CD14-positive monocyte (primary cell): ENCODE measurements at regions not wholly inside any gene's neighbourhood (a gene's known extent, or its start where the extent isn't known, plus 50 kb on each side); places are given as distances from the start of the nearest gene placed in this dataset.

Experiments
- DNase-seq, 3 donors: peaks; one replicate each; pipeline ENCODE4 v3.0.0-alpha.2; 2011 to 2022
- H2AFZ ChIP-seq: 2 replicates; pipeline ENCODE4 v1.6.0; 2012; ENCODE audit warnings: mild to moderate bottlenecking, low read depth, low read length, inconsistent platforms; ENCODE audit not compliant: insufficient read depth, poor library complexity, severe bottlenecking
- H3K27ac ChIP-seq, 2 donors: 1 replicate in 1 of 2; 2 replicates in 1 of 2; pipeline ENCODE4 v1.5.1; 2012 to 2013; ENCODE audit warnings: low read length in 2 of 2, control low read depth in 1 of 2, inconsistent platforms in 1 of 2, low read depth in 1 of 2, mild to moderate bottlenecking in 1 of 2
- H3K27me3 ChIP-seq, 2 donors: one replicate each; pipeline versions ENCODE4 v1.6.0 to v1.6.1; 2011 to 2013; ENCODE audit warnings: low read length in 2 of 2; ENCODE audit not compliant: control insufficient read depth in 2 of 2, insufficient read depth in 2 of 2
- H3K36me3 ChIP-seq, 2 donors: replicated peaks in 1 of 2; 1 replicate in 1 of 2; 2 replicates in 1 of 2; pipeline versions ENCODE4 v1.5.1 to v1.6.1; 2012 to 2013; ENCODE audit warnings: low read length in 2 of 2, control low read depth in 1 of 2, inconsistent platforms in 1 of 2, mild to moderate bottlenecking in 1 of 2; ENCODE audit not compliant: insufficient read depth in 2 of 2, control insufficient read depth in 1 of 2
- H3K4me1 ChIP-seq, 2 donors: 1 replicate in 1 of 2; 2 replicates in 1 of 2; pipeline versions ENCODE4 v1.5.1 to v1.6.1; 2012 to 2013; ENCODE audit warnings: low read length in 2 of 2, control low read depth in 1 of 2, inconsistent platforms in 1 of 2, mild to moderate bottlenecking in 1 of 2, moderate library complexity in 1 of 2; ENCODE audit not compliant: insufficient read depth in 2 of 2, control insufficient read depth in 1 of 2
- H3K4me2 ChIP-seq: replicated peaks from 2 replicates; pipeline ENCODE3; 2012; ENCODE audit warnings: low read length, moderate library complexity, mild to moderate bottlenecking; ENCODE audit not compliant: poor library complexity, severe bottlenecking; ENCODE audit errors: extremely low read depth
- H3K4me3 ChIP-seq, 3 experiments: fragments of 200-600 bp in 1 of 3; sonication (generic) in 1 of 3; replicated peaks in 1 of 3; 1 replicate in 2 of 3; 2 replicates in 1 of 3; pipeline ENCODE4 v1.5.1; 2011 to 2013; ENCODE audit warnings: low read length in 3 of 3, mild to moderate bottlenecking in 3 of 3, control low read depth in 2 of 3, low read depth in 2 of 3, inconsistent platforms in 1 of 3, moderate library complexity in 1 of 3
- H3K79me2 ChIP-seq: 2 replicates; pipeline ENCODE4 v1.6.0; 2012; ENCODE audit warnings: mild to moderate bottlenecking, control low read depth, inconsistent platforms, low read length, moderate library complexity; ENCODE audit not compliant: insufficient read depth
- H3K9ac ChIP-seq: 2 replicates; pipeline ENCODE4 v1.6.0; 2017; ENCODE audit warnings: low read length, mild to moderate bottlenecking; ENCODE audit not compliant: insufficient read depth, poor library complexity, severe bottlenecking
- H3K9me3 ChIP-seq, 2 donors: replicated peaks in 1 of 2; 1 replicate in 1 of 2; 2 replicates in 1 of 2; pipeline versions ENCODE4 v1.5.1 to v1.6.1; 2012 to 2013; ENCODE audit warnings: low read length in 2 of 2, control low read depth in 1 of 2; ENCODE audit not compliant: control insufficient read depth in 1 of 2, insufficient read depth in 1 of 2
- H4K20me1 ChIP-seq: 2 replicates; pipeline ENCODE4 v1.6.0; 2012; ENCODE audit warnings: mild to moderate bottlenecking, low read length, control low read depth, moderate library complexity; ENCODE audit not compliant: insufficient read depth
- H3K27ac Mint-ChIP-seq, 7 donors: one replicate each; pipeline ENCODE4 v1.8.0; 2020; ENCODE audit warnings: mild to moderate bottlenecking in 7 of 7, mixed read lengths in 7 of 7, moderate library complexity in 6 of 7, inconsistent platforms in 2 of 7
- H3K27me3 Mint-ChIP-seq, 3 donors: one replicate each; pipeline ENCODE4 v1.8.0; 2021 to 2022; ENCODE audit warnings: low read depth in 3 of 3, mild to moderate bottlenecking in 3 of 3, mixed read lengths in 3 of 3, moderate library complexity in 3 of 3, inconsistent platforms in 1 of 3
- H3K36me3 Mint-ChIP-seq, 2 donors: one replicate each; pipeline ENCODE4 v1.8.0; 2020; ENCODE audit warnings: mixed read lengths in 2 of 2, inconsistent platforms in 1 of 2, mild to moderate bottlenecking in 1 of 2
- H3K4me1 Mint-ChIP-seq: one replicate; pipeline ENCODE4 v1.8.0; 2020; ENCODE audit warnings: mild to moderate bottlenecking, mixed read lengths
- H3K4me3 Mint-ChIP-seq, 2 donors: one replicate each; pipeline ENCODE4 v1.8.0; 2020; ENCODE audit warnings: mild to moderate bottlenecking in 2 of 2, mixed read lengths in 2 of 2, moderate library complexity in 1 of 2
- H3K9me3 Mint-ChIP-seq, 7 donors: one replicate each; pipeline ENCODE4 v1.8.0; 2020 to 2022; ENCODE audit warnings: mixed read lengths in 7 of 7, mild to moderate bottlenecking in 6 of 7, moderate library complexity in 6 of 7, inconsistent platforms in 2 of 7
- WGBS: methylation state at CpG from one replicate; pipeline ENCODE4 v1.1.5; 2013; ENCODE audit warnings: missing lambda C conversion rate; ENCODE audit not compliant: insufficient coverage; 5-methylcytosine and 5-hydroxymethylcytosine counted together
- intact Hi-C, 2 donors: fragments of 100-400 bp; cut with micrococcal nuclease; formaldehyde crosslinking; loops; one replicate each; pipeline versions ENCODE4 v1.15.0 to v1.15.1; 2023
- TF ChIP-seq, protein P1 (sequence below): fragments of 200-600 bp; IDR thresholded peaks from one replicate; pipeline ENCODE4 v1.8.0; 2022; ENCODE audit warnings: antibody characterized with exemption, mild to moderate bottlenecking

DNA sequence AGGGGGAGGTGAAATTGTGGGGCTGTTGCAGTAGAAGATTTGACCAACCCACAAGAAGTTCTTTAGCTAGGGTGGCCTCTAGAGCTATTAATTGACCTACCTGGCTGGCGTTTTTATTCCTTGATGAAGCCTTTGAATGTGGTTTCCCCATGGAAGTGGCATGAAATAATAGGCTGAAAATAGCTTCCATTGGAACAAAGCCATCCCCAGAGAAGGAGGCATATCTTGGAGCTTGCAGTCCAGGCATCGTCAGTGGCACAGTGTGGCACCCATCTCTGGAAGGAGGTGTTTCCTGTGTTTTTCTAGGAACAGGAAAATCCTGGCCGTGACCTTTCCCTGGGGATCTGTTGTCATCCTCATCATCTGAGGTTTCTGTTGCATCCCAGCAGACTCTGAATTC lies 96.3 kb upstream of the WDR1 start:
- intact Hi-C loops: no loop called here
- H4K20me1 ChIP-seq: no peaks in the 10 kb centered on the region
- Mint-ChIP-seq H3K36me3 (no peaks in the 10 kb centered on the region), H3K9me3 (peaks cover 0 to 21% (median 1%) of the 10 kb centered on the region in 7 donors), H3K27ac (no peak overlapping the region), H3K4me3 (no peak overlapping the region), H3K4me1 (no peaks in the 10 kb centered on the region), H3K27me3 (peaks cover 0 to 2% (median 1%) of the 10 kb centered on the region in 3 donors)
- no peaks in the 10 kb centered on the region for H3K4me1 ChIP-seq
- no peaks in the 10 kb centered on the region for H3K36me3 ChIP-seq
- H3K27ac ChIP-seq: no peak overlapping the region
- TF ChIP-seq, protein P1, sequence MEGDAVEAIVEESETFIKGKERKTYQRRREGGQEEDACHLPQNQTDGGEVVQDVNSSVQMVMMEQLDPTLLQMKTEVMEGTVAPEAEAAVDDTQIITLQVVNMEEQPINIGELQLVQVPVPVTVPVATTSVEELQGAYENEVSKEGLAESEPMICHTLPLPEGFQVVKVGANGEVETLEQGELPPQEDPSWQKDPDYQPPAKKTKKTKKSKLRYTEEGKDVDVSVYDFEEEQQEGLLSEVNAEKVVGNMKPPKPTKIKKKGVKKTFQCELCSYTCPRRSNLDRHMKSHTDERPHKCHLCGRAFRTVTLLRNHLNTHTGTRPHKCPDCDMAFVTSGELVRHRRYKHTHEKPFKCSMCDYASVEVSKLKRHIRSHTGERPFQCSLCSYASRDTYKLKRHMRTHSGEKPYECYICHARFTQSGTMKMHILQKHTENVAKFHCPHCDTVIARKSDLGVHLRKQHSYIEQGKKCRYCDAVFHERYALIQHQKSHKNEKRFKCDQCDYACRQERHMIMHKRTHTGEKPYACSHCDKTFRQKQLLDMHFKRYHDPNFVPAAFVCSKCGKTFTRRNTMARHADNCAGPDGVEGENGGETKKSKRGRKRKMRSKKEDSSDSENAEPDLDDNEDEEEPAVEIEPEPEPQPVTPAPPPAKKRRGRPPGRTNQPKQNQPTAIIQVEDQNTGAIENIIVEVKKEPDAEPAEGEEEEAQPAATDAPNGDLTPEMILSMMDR: no peak
- H3K4me2 ChIP-seq: no peak overlapping the region
- WGBS: no CpG with 5 or more reads among the region's 3 CpGs
- no peaks in the 10 kb centered on the region for H3K9me3 ChIP-seq
- H2AFZ ChIP-seq: no peak overlapping the region
- H3K27me3 ChIP-seq: no peaks in the 10 kb centered on the region
- no peak overlapping the region for H3K9ac ChIP-seq
- H3K4me3 ChIP-seq: no peak overlapping the region
- H3K79me2 ChIP-seq: no peaks in the 10 kb centered on the region
- no peak for DNase-seq

DNA sequence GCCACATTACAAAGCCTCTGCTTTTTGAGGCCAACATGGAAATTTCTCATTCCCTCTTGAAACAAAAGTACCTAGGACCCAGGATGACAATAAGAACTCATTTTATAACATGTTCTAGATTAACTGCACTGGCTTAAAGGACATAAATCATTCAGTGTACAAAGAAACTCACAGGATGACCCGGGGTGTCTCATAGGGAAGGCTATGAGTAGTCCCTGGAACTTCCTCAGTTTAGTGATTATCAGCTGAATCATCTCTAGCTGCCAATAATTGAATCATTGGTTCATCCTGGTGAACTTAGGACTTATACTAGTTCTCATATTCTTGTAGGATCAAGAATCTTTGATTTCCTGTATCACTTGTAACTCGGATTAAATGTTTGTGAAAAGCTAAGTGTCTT lies 95.8 kb upstream of the WDR1 start:
- no peaks in the 10 kb centered on the region for H3K4me1 Mint-ChIP-seq
- H3K4me3 Mint-ChIP-seq: no peak overlapping the region
- intact Hi-C loops: no loop called here
- DNase-seq: no peak
- no CpG with 5 or more reads among the region's 2 CpGs for WGBS
- H4K20me1 ChIP-seq: no peaks in the 10 kb centered on the region
- no peak overlapping the region for H3K9ac ChIP-seq
- no peaks in the 10 kb centered on the region for H3K79me2 ChIP-seq
- TF ChIP-seq, protein P1: no peak
- H3K4me2 ChIP-seq: no peak overlapping the region
- no peaks in the 10 kb centered on the region for H3K9me3 ChIP-seq
- H3K9me3 Mint-ChIP-seq: peaks cover 0 to 21% (median 1%) of the 10 kb centered on the region in 7 donors
- H2AFZ ChIP-seq: no peak overlapping the region
- H3K27me3 Mint-ChIP-seq: peaks cover 0 to 3% (median 2%) of the 10 kb centered on the region in 3 donors
- H3K4me3 ChIP-seq: no peak overlapping the region
- no peaks in the 10 kb centered on the region for H3K4me1 ChIP-seq
- H3K27ac ChIP-seq: no peak overlapping the region
- no peaks in the 10 kb centered on the region for H3K36me3 ChIP-seq
- H3K27ac Mint-ChIP-seq: no peak overlapping the region
- no peaks in the 10 kb centered on the region for H3K27me3 ChIP-seq
- H3K36me3 Mint-ChIP-seq: no peaks in the 10 kb centered on the region
